Peyer's patch (tissue), 4 donors: ENCODE measurements at regions not wholly inside any gene's neighbourhood (a gene's known extent, or its start where the extent isn't known, plus 50 kb on each side); places are given as distances from the start of the nearest gene placed in this dataset.

Experiments
- CTCF ChIP-seq, 6 experiments: fragments of 450-650 bp in 4 of 6; fragments of 200-600 bp in 2 of 6; sonication (generic) in 1 of 6; IDR thresholded peaks; one replicate each; pipeline ENCODE4 v1.5.1; 2017 to 2019; ENCODE audit warnings: antibody characterized with exemption in 6 of 6, mild to moderate bottlenecking in 3 of 6, moderate library complexity in 1 of 6
- POLR2A ChIP-seq, 2 donors: fragments of 450-650 bp; IDR thresholded peaks; one replicate each; pipeline ENCODE4 v1.5.1; 2017; ENCODE audit warnings: antibody characterized with exemption in 2 of 2, mild to moderate bottlenecking in 2 of 2, moderate library complexity in 2 of 2

DNA sequence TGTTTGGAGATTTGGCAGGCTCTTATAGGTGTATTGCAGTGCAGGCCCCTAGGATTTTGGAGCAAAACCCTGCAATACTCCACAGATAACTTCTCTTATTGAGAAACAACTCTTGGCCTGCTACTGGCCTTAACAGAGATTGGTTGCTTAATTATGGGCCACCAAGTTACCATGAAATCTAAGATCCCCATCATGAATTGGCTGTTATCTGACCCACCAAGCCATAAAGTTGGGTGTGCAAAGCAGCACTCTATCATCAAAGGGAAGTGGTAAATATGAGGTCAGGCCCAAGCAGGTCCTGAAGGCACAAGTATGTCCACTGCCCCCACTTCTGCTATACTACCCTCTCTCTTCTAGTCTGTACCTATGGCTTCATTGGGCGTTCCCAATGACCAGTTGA is 130.0 kb upstream of the TNFSF4 start:
- TF ChIP-seq CTCF (IDR thresholded peaks at IDR 0.05), result no peak
- TF ChIP-seq POLR2A (IDR thresholded peaks at IDR 0.05), result no peak
